H9 (cell line): ENCODE measurements at regions not wholly inside any gene's neighbourhood (a gene's known extent, or its start where the extent isn't known, plus 50 kb on each side); places are given as distances from the start of the nearest gene placed in this dataset.
A peak's percentile ranks its signal among the peaks of the same experiment; 100 is the strongest.

ENCODE experiments used
- DNase-seq: peaks from one replicate; pipeline ENCODE4 v3.0.0-alpha.2; 2017
- H2AFZ ChIP-seq: one replicate; pipeline ENCODE4 v1.6.1; 2013; ENCODE audit warnings: mild to moderate bottlenecking, low read length, control low read depth, moderate library complexity
- H2AK5ac ChIP-seq: 2 replicates; pipeline ENCODE4 v1.6.1; 2013; ENCODE audit warnings: low read length, control low read depth, mixed read lengths; ENCODE audit not compliant: insufficient read length
- H2BK120ac ChIP-seq: one replicate; pipeline ENCODE4 v1.6.1; 2013; ENCODE audit warnings: low read depth, mild to moderate bottlenecking, low read length, control low read depth, inconsistent platforms; ENCODE audit not compliant: poor library complexity, severe bottlenecking
- H2BK12ac ChIP-seq: 2 replicates; pipeline ENCODE4 v1.6.1; 2013; ENCODE audit warnings: low read length, control low read depth, mixed read lengths, low read depth; ENCODE audit not compliant: insufficient read length
- H2BK15ac ChIP-seq: 2 replicates; pipeline ENCODE4 v1.6.1; 2013; ENCODE audit warnings: low read depth, low read length, control low read depth
- H2BK20ac ChIP-seq: one replicate; pipeline ENCODE4 v1.6.1; 2013; ENCODE audit warnings: low read depth, mild to moderate bottlenecking, low read length, control low read depth, inconsistent platforms; ENCODE audit not compliant: poor library complexity, severe bottlenecking
- H2BK5ac ChIP-seq: 2 replicates; pipeline ENCODE4 v1.6.1; 2013; ENCODE audit warnings: low read length, control low read depth, mixed read lengths; ENCODE audit not compliant: insufficient read length
- H3K14ac ChIP-seq: 2 replicates; pipeline ENCODE4 v1.6.1; 2013; ENCODE audit warnings: low read length, control low read depth; ENCODE audit not compliant: insufficient read depth
- H3K18ac ChIP-seq: 2 replicates; pipeline ENCODE4 v1.6.1; 2013; ENCODE audit warnings: low read depth, mild to moderate bottlenecking, mixed read lengths, low read length, control low read depth; ENCODE audit not compliant: insufficient read length
- H3K23ac ChIP-seq: 2 replicates; pipeline ENCODE4 v1.6.1; 2013; ENCODE audit warnings: low read length, control low read depth, mixed read lengths, low read depth; ENCODE audit not compliant: insufficient read length
- H3K23me2 ChIP-seq: 2 replicates; pipeline ENCODE4 v1.6.1; 2013; ENCODE audit warnings: low read depth, mild to moderate bottlenecking, mixed read lengths, low read length, control low read depth; ENCODE audit not compliant: insufficient read length, poor library complexity, severe bottlenecking
- H3K27ac ChIP-seq: 2 replicates; pipeline ENCODE4 v1.5.1; 2013; ENCODE audit warnings: low read length, control low read depth, mixed read lengths, low read depth; ENCODE audit not compliant: insufficient read length
- H3K27me3 ChIP-seq: 2 replicates; pipeline ENCODE4 v1.6.1; 2013; ENCODE audit warnings: low read length, control low read depth, inconsistent platforms; ENCODE audit not compliant: insufficient read depth
- H3K4ac ChIP-seq: 2 replicates; pipeline ENCODE4 v1.6.1; 2013; ENCODE audit warnings: low read depth, mild to moderate bottlenecking, control low read depth, inconsistent platforms, low read length, moderate library complexity
- H3K4me1 ChIP-seq: 2 replicates; pipeline ENCODE4 v1.6.1; 2013; ENCODE audit warnings: low read length, control low read depth, inconsistent platforms; ENCODE audit not compliant: insufficient read depth
- H3K4me2 ChIP-seq: 2 replicates; pipeline ENCODE4 v1.6.1; 2013; ENCODE audit warnings: low read length, control low read depth, mixed read lengths; ENCODE audit not compliant: insufficient read length, insufficient read depth
- H3K56ac ChIP-seq: 2 replicates; pipeline ENCODE4 v1.6.1; 2013; ENCODE audit warnings: low read depth, mild to moderate bottlenecking, mixed read lengths, low read length, control low read depth; ENCODE audit not compliant: insufficient read length
- H3K79me1 ChIP-seq: 2 replicates; pipeline ENCODE4 v1.6.1; 2013; ENCODE audit warnings: low read depth, mild to moderate bottlenecking, moderate library complexity, low read length, control low read depth, inconsistent platforms; ENCODE audit not compliant: insufficient read depth, poor library complexity, severe bottlenecking
- H3K79me2 ChIP-seq: 2 replicates; pipeline ENCODE4 v1.6.1; 2013; ENCODE audit warnings: low read length, control low read depth, inconsistent platforms; ENCODE audit not compliant: insufficient read depth
- H3K9ac ChIP-seq: 2 replicates; pipeline ENCODE4 v1.6.1; 2013; ENCODE audit warnings: low read length, control low read depth, mixed read lengths; ENCODE audit not compliant: insufficient read length; ENCODE audit errors: extremely low read depth
- H3K9me3 ChIP-seq: one replicate; pipeline ENCODE4 v1.6.1; 2013; ENCODE audit warnings: low read depth, low read length, inconsistent platforms; ENCODE audit not compliant: control insufficient read depth
- H3T11ph ChIP-seq: one replicate; pipeline ENCODE4 v1.6.1; 2013; ENCODE audit warnings: mild to moderate bottlenecking, low read length, control low read depth, inconsistent platforms
- H4K20me1 ChIP-seq: one replicate; pipeline ENCODE4 v1.6.1; 2013; ENCODE audit not compliant: control insufficient read depth, insufficient read length, insufficient read depth
- H4K5ac ChIP-seq: 2 replicates; pipeline ENCODE4 v1.6.1; 2013; ENCODE audit warnings: low read depth, mild to moderate bottlenecking, mixed read lengths, low read length, control low read depth; ENCODE audit not compliant: insufficient read length
- H4K8ac ChIP-seq: replicated peaks from 2 replicates; pipeline ENCODE4 v1.6.1; 2013; ENCODE audit warnings: low read length, control low read depth, mixed read lengths, low read depth; ENCODE audit not compliant: insufficient read length
- H4K91ac ChIP-seq: 2 replicates; pipeline ENCODE4 v1.6.1; 2013; ENCODE audit warnings: low read depth, mild to moderate bottlenecking, moderate library complexity, mixed read lengths, low read length, control low read depth; ENCODE audit not compliant: insufficient read length
- H3K27ac Mint-ChIP-seq, 3 experiments: 2 replicates in 2 of 3; 3 replicates in 1 of 3; pipeline ENCODE4 v1.8.0; 2020 to 2021; ENCODE audit warnings: mixed read lengths in 3 of 3, mild to moderate bottlenecking in 1 of 3, moderate library complexity in 1 of 3
- H3K27me3 Mint-ChIP-seq: 2 replicates; pipeline ENCODE4 v1.8.0; 2021; ENCODE audit warnings: low read depth, mild to moderate bottlenecking, moderate library complexity, mixed read lengths
- H3K36me3 Mint-ChIP-seq, 3 experiments: 2 replicates in 2 of 3; 3 replicates in 1 of 3; pipeline ENCODE4 v1.8.0; 2020 to 2021; ENCODE audit warnings: low read depth in 3 of 3, mixed read lengths in 3 of 3; ENCODE audit not compliant: insufficient read depth in 1 of 3
- H3K4me1 Mint-ChIP-seq, 2 experiments: 2 replicates each; pipeline ENCODE4 v1.8.0; 2020; ENCODE audit warnings: mixed read lengths in 2 of 2
- H3K4me3 Mint-ChIP-seq, 2 experiments: 2 replicates in 1 of 2; 3 replicates in 1 of 2; pipeline ENCODE4 v1.8.0; 2020 to 2021; ENCODE audit warnings: mild to moderate bottlenecking in 2 of 2, mixed read lengths in 2 of 2, moderate library complexity in 1 of 2
- H3K9me3 Mint-ChIP-seq, 2 experiments: 2 replicates in 1 of 2; 3 replicates in 1 of 2; pipeline ENCODE4 v1.8.0; 2020; ENCODE audit warnings: mild to moderate bottlenecking in 2 of 2, mixed read lengths in 2 of 2, moderate library complexity in 1 of 2
- WGBS: extraction: QIAGEN DNeasy Blood & Tissue Kit; methylation state at CpG from one replicate; pipeline ENCODE4 v1.1.7; 2013; ENCODE audit warnings: missing lambda C conversion rate, low lambda C conversion rate, mixed read lengths; ENCODE audit not compliant: insufficient read length; ENCODE audit errors: extremely low coverage; 5-methylcytosine and 5-hydroxymethylcytosine counted together
- TF ChIP-seq, protein P1 (sequence below): fragments of 200-600 bp; sonication (generic); conservative IDR thresholded peaks from 3 replicates; pipeline ENCODE4 v1.8.0; 2021; ENCODE audit warnings: antibody characterized with exemption, mild to moderate bottlenecking

DNA sequence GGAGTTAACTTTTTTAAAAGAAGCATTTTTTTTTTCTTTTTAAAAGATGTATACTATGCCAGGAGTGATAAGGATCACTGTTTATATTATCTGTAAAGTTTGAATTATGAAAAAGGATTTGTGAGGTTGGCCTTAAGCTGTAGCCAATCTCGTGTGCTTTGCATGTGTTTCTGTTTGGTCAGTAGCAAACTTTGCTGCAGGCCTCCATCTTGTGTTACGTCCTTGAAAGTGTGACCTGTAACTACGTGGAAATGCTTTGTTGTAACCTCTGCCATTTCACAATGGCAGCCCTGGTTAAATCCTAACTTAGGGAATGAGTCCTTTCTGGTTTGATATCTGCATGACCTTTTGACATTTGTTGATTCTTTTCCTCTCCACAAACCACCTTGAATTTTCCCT, 1345.6 kb downstream of the NSUN3 start:
- H2BK120ac ChIP-seq = no peak overlapping the region
- H3K27me3 ChIP-seq = no peaks in the 10 kb centered on the region
- H3K9ac ChIP-seq = no peak overlapping the region
- H3K27me3 Mint-ChIP-seq = no peaks in the 10 kb centered on the region
- no peak overlapping the region for H2BK12ac ChIP-seq
- H2BK20ac ChIP-seq = no peak overlapping the region
- H3K4me3 Mint-ChIP-seq = no peak overlapping the region
- H3K56ac ChIP-seq = no peak overlapping the region
- no peaks in the 10 kb centered on the region for H3K79me2 ChIP-seq
- no peak overlapping the region for H3T11ph ChIP-seq
- H4K8ac ChIP-seq = no peak overlapping the region
- H3K23me2 ChIP-seq = no peaks in the 10 kb centered on the region
- peak overlapping the region; percentile 69 for H2AFZ ChIP-seq
- peaks cover 8 to 19% (median 16%) of the 10 kb centered on the region in 3 experiments for H3K36me3 Mint-ChIP-seq
- no peak overlapping the region for H4K5ac ChIP-seq
- H2BK15ac ChIP-seq = no peak overlapping the region
- H3K4me1 Mint-ChIP-seq = peaks cover 18 to 21% of the 10 kb centered on the region in 2 experiments
- peaks cover 3% of the 10 kb centered on the region; the same call in 1 of the 2 replicates for H3K4me1 ChIP-seq
- no peak overlapping the region for H3K4me2 ChIP-seq
- H3K9me3 ChIP-seq = no peaks in the 10 kb centered on the region
- H4K91ac ChIP-seq = no peak overlapping the region
- no peaks in the 10 kb centered on the region for H4K20me1 ChIP-seq
- H3K27ac Mint-ChIP-seq = peak overlapping the region; percentile 86 to 90 (median 89); a peak in 6 of 7 replicates
- H3K9me3 Mint-ChIP-seq = peaks cover 13 to 22% of the 10 kb centered on the region in 2 experiments; a peak in 4 of 5 replicates
- no peak overlapping the region for H2BK5ac ChIP-seq
- no peak overlapping the region for H3K4ac ChIP-seq
- H3K23ac ChIP-seq = no peak overlapping the region
- WGBS = no CpG with 5 or more reads among the region's 3 CpGs
- no peak overlapping the region for H3K18ac ChIP-seq
- TF ChIP-seq, protein P1, sequence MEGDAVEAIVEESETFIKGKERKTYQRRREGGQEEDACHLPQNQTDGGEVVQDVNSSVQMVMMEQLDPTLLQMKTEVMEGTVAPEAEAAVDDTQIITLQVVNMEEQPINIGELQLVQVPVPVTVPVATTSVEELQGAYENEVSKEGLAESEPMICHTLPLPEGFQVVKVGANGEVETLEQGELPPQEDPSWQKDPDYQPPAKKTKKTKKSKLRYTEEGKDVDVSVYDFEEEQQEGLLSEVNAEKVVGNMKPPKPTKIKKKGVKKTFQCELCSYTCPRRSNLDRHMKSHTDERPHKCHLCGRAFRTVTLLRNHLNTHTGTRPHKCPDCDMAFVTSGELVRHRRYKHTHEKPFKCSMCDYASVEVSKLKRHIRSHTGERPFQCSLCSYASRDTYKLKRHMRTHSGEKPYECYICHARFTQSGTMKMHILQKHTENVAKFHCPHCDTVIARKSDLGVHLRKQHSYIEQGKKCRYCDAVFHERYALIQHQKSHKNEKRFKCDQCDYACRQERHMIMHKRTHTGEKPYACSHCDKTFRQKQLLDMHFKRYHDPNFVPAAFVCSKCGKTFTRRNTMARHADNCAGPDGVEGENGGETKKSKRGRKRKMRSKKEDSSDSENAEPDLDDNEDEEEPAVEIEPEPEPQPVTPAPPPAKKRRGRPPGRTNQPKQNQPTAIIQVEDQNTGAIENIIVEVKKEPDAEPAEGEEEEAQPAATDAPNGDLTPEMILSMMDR = no peak
- no peak overlapping the region for H2AK5ac ChIP-seq
- H3K79me1 ChIP-seq = no peaks in the 10 kb centered on the region
- H3K27ac ChIP-seq = peak overlapping the region; percentile 56
- no peak overlapping the region for H3K14ac ChIP-seq
- peak; percentile 35 for DNase-seq
